Activated naive CD4-positive, alpha-beta T cell (primary cell): ENCODE measurements at regions not wholly inside any gene's neighbourhood (a gene's known extent, or its start where the extent isn't known, plus 50 kb on each side); places are given as distances from the start of the nearest gene placed in this dataset.

Experiments used
- DNase-seq, 4 experiments: peaks; one replicate each; lab custom pipeline; 2025; lab: John Stamatoyannopoulos, UW

GRCh38 chr2:136179602-136179975, 61.6 kb upstream of the CXCR4 start:
- DNase-seq = no peak

- no peak for DNase-seq
Observed at GRCh38 chr2:136178941-136179601, 61.1 kb upstream of the CXCR4 start.

GRCh38 chr2:136175868-136176267, 57.9 kb upstream of the CXCR4 start:
- no peak for DNase-seq

- DNase-seq = no peak
Observed at GRCh38 chr2:136175466-136175865, 57.5 kb upstream of the CXCR4 start.

- no peak for DNase-seq
Observed at GRCh38 chr2:136173126-136173525, 55.2 kb upstream of the CXCR4 start.

- no peak for DNase-seq
Observed at GRCh38 chr2:136171223-136171622, 53.3 kb upstream of the CXCR4 start.

GRCh38 chr2:136168720-136169119, 50.8 kb upstream of the CXCR4 start:
- DNase-seq = no peak

- DNase-seq = no peak
Observed at GRCh38 chr2:136167721-136168475, 49.9 kb upstream of the CXCR4 start.
